KMS-11 (cell line): ENCODE measurements at regions not wholly inside any gene's neighbourhood (a gene's known extent, or its start where the extent isn't known, plus 50 kb on each side); places are given as distances from the start of the nearest gene placed in this dataset.

ENCODE experiments used
- H2AFZ ChIP-seq: fragments of 200-600 bp; sonication (generic); 2 replicates; pipeline ENCODE4 v1.6.1; 2016; ENCODE audit warnings: antibody characterized with exemption, mixed run types, low read depth
- H3K27ac ChIP-seq: fragments of 200-600 bp; sonication (generic); 2 replicates; pipeline ENCODE4 v1.6.1; 2016; ENCODE audit warnings: mild to moderate bottlenecking, mixed run types
- H3K27me3 ChIP-seq: fragments of 200-600 bp; sonication (generic); 2 replicates; pipeline ENCODE4 v1.6.1; 2017; ENCODE audit warnings: mild to moderate bottlenecking, low read depth, mixed run types, moderate library complexity; ENCODE audit not compliant: insufficient read depth
- H3K36me3 ChIP-seq: fragments of 200-600 bp; sonication (generic); 2 replicates; pipeline ENCODE4 v1.6.1; 2017; ENCODE audit warnings: mild to moderate bottlenecking, mixed run types; ENCODE audit not compliant: insufficient read depth
- H3K4me1 ChIP-seq: fragments of 200-600 bp; sonication (generic); 2 replicates; pipeline ENCODE4 v1.6.1; 2016; ENCODE audit warnings: mild to moderate bottlenecking, low read depth, mixed run types; ENCODE audit not compliant: poor library complexity, severe bottlenecking
- H3K4me2 ChIP-seq: fragments of 200-600 bp; sonication (generic); 2 replicates; pipeline ENCODE4 v1.7.0; 2016; ENCODE audit warnings: mild to moderate bottlenecking, mixed run types
- H3K4me3 ChIP-seq: fragments of 200-600 bp; sonication (generic); IDR thresholded peaks from 2 replicates; pipeline ENCODE4 v1.6.1; 2017; ENCODE audit warnings: low read depth, low read length, mixed read lengths; ENCODE audit not compliant: insufficient read depth
- H3K79me2 ChIP-seq: fragments of 200-600 bp; sonication (generic); 2 replicates; pipeline ENCODE4 v1.6.1; 2016; ENCODE audit warnings: low read depth, mixed run types; ENCODE audit not compliant: insufficient read depth
- H3K9ac ChIP-seq: fragments of 200-600 bp; sonication (generic); 2 replicates; pipeline ENCODE4 v1.6.1; 2016; ENCODE audit warnings: mild to moderate bottlenecking, mixed run types
- H4K20me1 ChIP-seq: fragments of 200-600 bp; sonication (generic); 2 replicates; pipeline ENCODE4 v1.6.1; 2016; ENCODE audit warnings: mild to moderate bottlenecking, mixed run types; ENCODE audit not compliant: insufficient read depth
- CTCF ChIP-seq: fragments of 200-600 bp; sonication (generic); conservative IDR thresholded peaks from 2 replicates; pipeline ENCODE4 v1.6.1; 2017; ENCODE audit warnings: low read depth, mild to moderate bottlenecking, antibody characterized with exemption, low read length, moderate library complexity, mixed read lengths

- no peak overlapping the region for H3K4me2 ChIP-seq
- no peak for TF ChIP-seq CTCF
- H3K27me3 ChIP-seq: peaks cover 9% of the 10 kb centered on the region; the same call in 1 of the 2 replicates
- H3K27ac ChIP-seq: no peak overlapping the region
- no peaks in the 10 kb centered on the region for H4K20me1 ChIP-seq
- H3K4me1 ChIP-seq: no peaks in the 10 kb centered on the region
- no peaks in the 10 kb centered on the region for H3K79me2 ChIP-seq
- no peak overlapping the region for H3K9ac ChIP-seq
- H3K36me3 ChIP-seq: no peaks in the 10 kb centered on the region
- no peak overlapping the region for H3K4me3 ChIP-seq
- no peak overlapping the region for H2AFZ ChIP-seq
Observed at GRCh38 chr5:179436321-179437122, 91.3 kb upstream of the ADAMTS2 start.

- Histone ChIP-seq H4K20me1 (no peaks in the 10 kb centered on the region), H3K36me3 (no peaks in the 10 kb centered on the region), H3K4me3 (no peak overlapping the region), H3K27ac (no peak overlapping the region), H3K4me2 (no peak overlapping the region), H3K79me2 (no peaks in the 10 kb centered on the region), H2AFZ (no peak overlapping the region), H3K4me1 (no peaks in the 10 kb centered on the region), H3K27me3 (peaks cover 9% of the 10 kb centered on the region; the same call in 1 of the 2 replicates), H3K9ac (no peak overlapping the region)
- TF ChIP-seq CTCF: no peak
Observed at GRCh38 chr5:179435731-179436315, 90.6 kb upstream of the ADAMTS2 start.

GRCh38 chr5:179435181-179435580, 89.9 kb upstream of the ADAMTS2 start:
- Histone ChIP-seq H3K4me1 (no peaks in the 10 kb centered on the region), H3K36me3 (no peaks in the 10 kb centered on the region), H2AFZ (no peak overlapping the region), H3K9ac (no peak overlapping the region), H3K4me2 (no peak overlapping the region), H4K20me1 (no peaks in the 10 kb centered on the region), H3K27ac (no peak overlapping the region), H3K79me2 (no peaks in the 10 kb centered on the region), H3K27me3 (peaks cover 9% of the 10 kb centered on the region; the same call in 1 of the 2 replicates), H3K4me3 (no peak overlapping the region)
- no peak for TF ChIP-seq CTCF

GRCh38 chr5:179432547-179432946, 87.3 kb upstream of the ADAMTS2 start:
- no peak for TF ChIP-seq CTCF
- no peaks in the 10 kb centered on the region for H3K4me1 ChIP-seq
- H2AFZ ChIP-seq: no peak overlapping the region
- H3K9ac ChIP-seq: no peak overlapping the region
- H4K20me1 ChIP-seq: no peaks in the 10 kb centered on the region
- no peaks in the 10 kb centered on the region for H3K79me2 ChIP-seq
- no peak overlapping the region for H3K27ac ChIP-seq
- H3K36me3 ChIP-seq: no peaks in the 10 kb centered on the region
- peaks cover 9% of the 10 kb centered on the region; the same call in 1 of the 2 replicates for H3K27me3 ChIP-seq
- no peak overlapping the region for H3K4me3 ChIP-seq
- H3K4me2 ChIP-seq: no peak overlapping the region
